Stimulated activated CD8-positive, alpha-beta memory T cell treated with anti-CD3 and anti-CD28 coated beads, Interleukin-15, amount 100 ng/mL, for 1 hour (primary cell): ENCODE measurements at regions not wholly inside any gene's neighbourhood (a gene's known extent, or its start where the extent isn't known, plus 50 kb on each side); places are given as distances from the start of the nearest gene placed in this dataset.

Experiments used
- DNase-seq: peaks from one replicate; pipeline ENCODE4 v3.0.0-alpha.2; 2020; ENCODE audit warnings: low read depth

- no peak for DNase-seq
These were observed 328.5 kb upstream of the PLET1 start for GRCh38 chr11:112589155-112589554.

DNA sequence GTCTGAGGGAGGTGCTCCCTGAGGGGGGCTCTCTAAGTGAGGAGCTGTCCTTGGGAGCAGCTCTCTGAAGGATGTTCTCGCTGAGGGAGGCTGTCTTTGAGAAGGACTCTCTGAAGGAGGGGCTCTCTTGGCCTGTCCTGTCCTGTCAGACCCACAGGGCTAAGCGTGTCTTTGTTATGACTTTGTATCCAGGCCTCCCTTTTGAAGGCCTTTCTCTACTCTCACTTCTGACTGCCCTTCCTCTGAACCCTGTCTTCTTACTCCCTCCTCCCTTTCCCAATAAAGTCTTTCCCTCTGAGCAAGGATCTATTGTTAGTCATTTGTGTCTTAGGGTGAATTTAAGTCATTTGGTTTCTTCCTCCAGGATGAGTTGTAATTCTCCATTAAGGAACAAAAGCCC, 330.1 kb upstream of the PLET1 start:
- no peak for DNase-seq

DNA sequence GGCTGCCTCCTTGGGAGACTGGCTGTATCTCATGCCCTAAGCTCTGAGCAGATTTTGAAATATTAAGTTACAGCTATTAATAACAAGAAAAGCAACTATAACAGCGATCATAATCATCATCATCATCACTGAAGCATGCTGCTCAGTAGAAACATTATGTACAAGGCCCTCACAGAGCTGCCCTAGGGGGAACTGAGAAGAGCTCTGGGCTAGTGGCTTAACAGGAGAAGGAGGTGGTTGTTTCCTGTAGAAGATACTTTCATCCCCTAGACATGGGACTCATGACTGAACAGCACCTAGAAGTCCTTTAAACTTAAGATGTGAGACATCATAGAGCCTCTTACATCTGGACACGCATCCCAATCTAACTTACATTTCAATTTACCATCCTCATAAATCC, 332.8 kb upstream of the PLET1 start:
- DNase-seq, result no peak

DNA sequence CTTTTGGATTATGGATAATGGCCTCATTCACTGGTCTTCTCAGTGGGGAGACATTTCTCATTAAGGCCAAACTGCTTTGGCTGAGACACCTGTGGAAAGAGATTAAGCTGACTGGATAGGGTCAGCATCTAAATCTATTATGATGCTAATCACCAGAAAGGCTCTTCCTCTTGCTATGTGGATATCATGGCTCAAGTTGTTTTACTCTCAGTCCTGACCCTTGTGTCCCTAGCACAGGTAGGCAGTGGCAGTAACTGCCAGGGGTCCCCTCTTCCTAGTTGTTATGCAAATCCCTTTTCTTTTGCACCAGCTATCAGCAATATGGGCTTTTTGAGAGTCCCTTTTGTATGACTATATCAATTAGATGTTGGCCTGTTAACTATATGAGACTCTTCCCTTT, 335.7 kb upstream of the PLET1 start:
- DNase-seq, result no peak

- no peak for DNase-seq
These were observed 336.7 kb upstream of the PLET1 start for GRCh38 chr11:112597286-112597790.

GRCh38 chr11:112599265-112599664, 338.6 kb upstream of the PLET1 start:
- DNase-seq, result no peak

DNA sequence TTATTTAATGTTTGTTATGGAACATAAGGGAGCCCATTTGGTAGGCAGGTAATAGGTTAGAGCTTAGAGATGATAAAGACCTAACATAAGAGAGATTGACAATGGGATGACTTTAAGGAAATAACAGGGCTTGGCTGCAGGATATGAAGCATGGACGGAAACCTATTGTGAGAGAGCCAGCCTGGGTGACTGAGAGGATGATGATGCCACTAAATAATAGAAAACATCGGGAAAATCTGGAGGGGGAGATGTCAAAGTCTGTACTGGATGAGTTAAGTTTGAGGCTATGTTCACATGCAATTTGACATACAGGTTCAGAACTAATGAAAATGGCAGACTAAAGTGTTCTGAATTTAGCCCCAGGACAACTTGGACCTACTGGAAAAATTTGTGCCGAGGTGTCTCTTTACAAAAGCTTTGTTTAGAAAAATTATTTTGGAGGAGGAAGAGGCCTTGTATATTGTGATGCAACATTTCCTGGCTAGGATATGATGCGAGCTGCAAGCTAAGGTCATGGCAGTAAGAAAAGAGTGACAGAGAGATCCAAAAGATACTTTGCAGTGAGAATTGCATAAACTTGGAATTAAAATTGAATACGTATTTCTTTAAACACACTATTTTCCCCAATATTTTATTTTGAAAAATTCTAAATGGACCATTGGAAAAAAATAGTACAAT, 339.3 kb upstream of the PLET1 start:
- DNase-seq, result no peak

- no peak for DNase-seq
These were observed 344.5 kb upstream of the PLET1 start for GRCh38 chr11:112605093-112605666.

DNA sequence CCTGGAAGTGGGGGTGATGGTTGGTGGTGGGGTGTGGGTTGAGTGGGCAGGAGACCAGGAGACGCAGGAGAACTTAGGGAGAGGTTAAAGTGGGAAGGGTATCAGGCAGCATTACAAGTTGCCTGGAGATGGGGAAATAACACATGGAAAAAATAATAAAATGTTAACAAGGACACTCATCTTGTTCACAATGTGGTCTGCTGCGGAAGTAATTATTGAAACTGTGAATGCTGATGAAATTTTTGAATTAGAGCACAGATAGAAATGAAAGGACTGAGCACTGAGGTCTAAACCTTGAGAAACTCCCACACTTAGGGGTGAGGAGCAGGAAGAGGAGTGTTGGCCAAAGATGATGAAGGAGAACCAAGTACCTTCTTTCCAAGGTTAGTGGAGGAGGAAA, 346.0 kb upstream of the PLET1 start:
- DNase-seq, result no peak

GRCh38 chr11:112608509-112608908, 347.8 kb upstream of the PLET1 start:
- no peak for DNase-seq

GRCh38 chr11:112610494-112610893, 349.8 kb upstream of the PLET1 start:
- DNase-seq, result no peak

GRCh38 chr11:112610996-112611750, 350.0 kb upstream of the NCAM1 start:
- DNase-seq, result no peak

GRCh38 chr11:112611771-112612170, 349.4 kb upstream of the NCAM1 start:
- DNase-seq, result no peak

DNA sequence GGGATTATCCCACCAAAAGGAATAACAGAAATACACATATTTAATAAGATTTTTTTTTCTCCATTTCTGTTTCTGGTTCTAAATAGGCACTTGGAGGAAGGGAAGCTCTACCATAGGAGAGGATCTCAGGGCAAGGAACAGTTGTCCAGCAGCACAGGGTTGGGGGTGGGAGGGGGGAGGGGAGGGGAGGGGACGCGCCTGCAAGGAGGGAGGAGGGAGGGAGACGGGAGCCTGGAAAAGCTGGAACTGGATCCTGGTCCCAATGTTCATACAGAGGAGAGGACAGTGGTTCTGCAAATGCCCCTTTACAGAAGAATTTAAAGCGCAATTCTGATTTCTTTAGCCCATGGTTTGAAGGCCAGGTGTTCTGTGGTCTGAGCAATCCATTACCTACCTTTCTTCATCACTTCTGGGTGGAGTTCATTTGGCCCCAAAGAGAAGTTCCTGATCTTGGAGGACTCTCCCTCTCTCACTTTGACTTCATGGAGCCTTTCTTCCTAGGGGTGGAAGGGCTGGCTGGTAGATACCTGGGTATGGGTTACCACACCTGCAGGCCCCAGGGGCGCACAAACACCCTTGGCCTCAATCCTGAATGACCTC, 348.9 kb upstream of the NCAM1 start:
- no peak for DNase-seq

DNA sequence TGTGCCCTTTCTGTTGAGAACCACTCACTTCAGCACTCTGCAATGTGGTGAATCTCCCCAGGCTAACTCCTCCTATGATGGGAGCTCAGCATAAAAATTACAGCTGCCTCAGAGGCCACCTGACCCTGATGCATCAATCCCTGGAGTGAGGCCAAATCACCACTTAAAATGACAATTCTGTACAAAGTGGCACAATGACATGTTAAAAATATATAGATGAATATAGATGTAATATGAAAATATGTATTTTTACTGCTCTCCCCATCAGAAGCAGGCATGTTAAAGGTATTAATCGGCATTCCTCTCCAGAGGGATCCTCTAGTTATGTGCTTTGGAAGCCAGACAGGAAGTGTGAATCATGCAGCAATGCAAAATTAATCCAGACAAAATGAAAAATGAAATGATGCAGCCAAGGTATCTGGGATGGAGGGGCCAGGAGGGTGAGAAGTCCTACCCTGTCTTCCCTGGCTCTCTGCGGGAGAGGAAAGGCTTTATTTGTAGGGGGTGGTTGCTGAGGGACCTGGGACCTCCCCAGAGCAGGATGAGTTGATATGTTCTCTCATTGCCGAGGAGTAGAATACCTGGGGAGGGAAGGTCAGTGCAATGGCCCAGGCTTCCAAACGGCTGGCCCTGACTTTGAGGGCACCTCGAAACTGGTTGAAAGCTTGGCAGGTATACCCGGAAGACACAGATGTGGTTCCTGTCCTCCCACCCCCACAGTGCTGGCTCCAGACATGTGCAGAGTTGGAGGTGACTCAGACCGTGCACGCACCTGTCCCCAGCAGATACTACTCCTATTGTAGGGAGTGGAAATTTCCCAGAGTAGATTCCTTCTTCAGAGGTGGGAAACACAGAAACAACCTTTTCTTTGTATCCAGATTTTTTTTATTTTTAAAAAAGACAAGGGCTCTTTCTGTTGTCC, 347.9 kb upstream of the NCAM1 start:
- DNase-seq, result no peak

- no peak for DNase-seq
These were observed 346.6 kb upstream of the NCAM1 start for GRCh38 chr11:112614605-112615004.

- no peak for DNase-seq
These were observed 346.0 kb upstream of the NCAM1 start for GRCh38 chr11:112615238-112615637.

DNA sequence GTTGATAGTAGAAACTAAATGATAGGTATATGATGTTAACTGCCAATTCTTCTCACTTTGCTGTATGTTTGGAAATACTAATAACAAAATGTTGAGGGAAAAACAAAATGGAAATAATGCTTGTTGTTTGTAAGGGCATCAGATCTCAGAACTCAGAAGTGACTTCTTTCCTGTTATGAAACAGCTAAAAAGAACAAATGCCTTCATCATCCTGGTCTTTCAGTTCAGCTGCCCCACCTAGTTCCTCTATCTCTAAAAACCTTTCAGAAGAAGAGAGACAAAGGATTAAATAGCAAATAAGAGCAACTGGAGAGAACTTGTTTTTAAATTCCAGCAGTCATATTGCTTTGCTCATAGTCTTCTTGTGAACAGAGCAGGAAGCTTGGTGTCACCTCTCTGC, 345.3 kb upstream of the NCAM1 start:
- no peak for DNase-seq

GRCh38 chr11:112616327-112617097, 344.7 kb upstream of the NCAM1 start:
- no peak for DNase-seq

GRCh38 chr11:112617098-112617425, 344.2 kb upstream of the NCAM1 start:
- DNase-seq, result no peak
